HG03139 (cell line): ENCODE measurements at regions not wholly inside any gene's neighbourhood (a gene's known extent, or its start where the extent isn't known, plus 50 kb on each side); places are given as distances from the start of the nearest gene placed in this dataset.
"Not testable (repeated sequence)": the region's sequence is repeated elsewhere in the genome, so short reads cannot be mapped to it uniquely, and the experiment has no call there.

Experiments
- ATAC-seq: cut with Tn5 transposase; IDR thresholded peaks from one replicate; pipeline ENCODE4 v1.9.1; 2021; ENCODE audit not compliant: unreplicated experiment

DNA sequence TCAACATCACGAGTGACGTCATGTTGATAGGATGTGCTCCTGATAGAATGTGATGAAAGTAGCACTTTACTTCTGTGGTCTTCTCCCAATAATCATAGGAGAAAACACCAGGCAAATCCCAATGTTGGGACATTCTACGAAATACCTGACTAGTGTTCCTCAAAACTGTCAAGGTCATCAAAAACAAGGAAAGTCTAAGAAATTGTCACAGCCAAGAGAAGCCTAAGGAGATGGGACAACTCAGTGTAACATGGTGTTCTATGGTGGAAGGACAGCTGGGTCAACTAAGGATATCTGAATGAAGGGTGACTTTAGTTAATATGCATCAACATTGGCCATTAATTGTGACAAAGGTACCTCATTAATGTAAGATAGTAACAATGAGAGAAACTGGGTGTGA lies 180.0 kb upstream of the PLGLB2 start:
- not testable (repeated sequence) for ATAC-seq

DNA sequence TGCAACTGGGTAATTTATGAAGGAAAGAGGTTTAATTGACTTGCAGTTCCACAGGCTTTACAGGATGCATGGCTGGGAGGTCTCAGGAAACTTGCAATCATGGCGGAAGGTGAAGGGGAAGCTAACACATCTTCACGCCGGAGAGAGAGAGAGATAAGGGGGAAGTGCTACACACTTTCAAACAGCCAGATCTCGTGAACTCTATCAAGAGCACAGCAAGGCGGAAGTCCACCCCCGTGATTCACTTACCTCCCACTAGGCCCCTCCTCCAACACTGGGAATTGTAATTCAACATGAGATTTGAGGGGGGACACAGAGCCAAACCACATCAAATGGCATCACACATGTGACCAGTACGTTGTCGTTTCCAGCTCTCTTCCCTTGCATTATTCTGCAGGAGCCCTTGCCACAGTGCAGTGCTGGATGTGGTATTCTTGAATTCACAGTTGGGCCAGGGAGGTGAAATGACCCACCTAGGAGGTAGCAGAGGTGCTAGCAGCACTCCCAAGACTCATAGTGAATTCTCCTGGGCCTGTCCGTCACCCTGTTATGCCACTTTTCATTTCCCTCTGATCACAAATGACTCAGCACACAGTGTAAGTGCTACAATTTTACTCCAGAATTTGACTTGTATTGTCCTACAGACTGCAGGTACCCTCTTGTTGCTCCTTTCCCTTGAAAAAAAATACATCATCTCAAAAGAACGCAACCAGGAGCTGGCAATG lies 179.2 kb upstream of the PLGLB2 start:
- not testable (repeated sequence) for ATAC-seq

DNA sequence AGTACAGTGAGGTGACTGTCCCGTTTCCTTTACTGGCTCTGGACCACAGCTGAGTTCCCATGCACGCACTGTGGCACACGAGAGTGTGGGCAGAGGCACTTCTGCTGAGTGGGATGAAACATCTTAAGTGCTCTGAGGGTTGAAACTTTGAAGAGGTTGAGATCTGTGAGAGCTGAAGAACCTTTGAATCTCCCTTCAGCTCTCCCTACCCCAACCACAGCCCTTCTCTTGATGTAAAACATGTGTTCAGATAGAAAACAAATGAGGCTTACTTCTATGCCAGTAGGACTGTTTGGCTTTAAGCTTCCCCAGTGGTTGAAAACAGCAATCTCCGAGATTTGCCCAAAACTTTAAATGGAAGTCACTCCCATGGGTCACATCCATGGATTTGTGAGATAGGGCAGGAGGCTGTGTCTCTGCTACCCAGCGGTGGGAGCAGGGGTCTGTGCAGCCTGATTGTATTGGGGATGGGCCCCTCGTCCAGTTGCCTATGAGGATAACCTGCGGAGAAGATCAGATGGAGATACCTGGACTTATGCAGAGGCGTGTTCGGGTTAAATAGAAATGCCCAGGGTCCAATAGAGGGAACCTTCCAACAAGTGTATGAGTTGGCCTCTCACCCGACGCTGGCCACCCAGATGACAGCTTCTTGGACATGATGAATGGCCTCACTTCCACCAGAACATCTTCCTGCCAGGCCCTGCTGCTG lies 178.0 kb upstream of the PLGLB2 start:
- ATAC-seq = not testable (repeated sequence)

DNA sequence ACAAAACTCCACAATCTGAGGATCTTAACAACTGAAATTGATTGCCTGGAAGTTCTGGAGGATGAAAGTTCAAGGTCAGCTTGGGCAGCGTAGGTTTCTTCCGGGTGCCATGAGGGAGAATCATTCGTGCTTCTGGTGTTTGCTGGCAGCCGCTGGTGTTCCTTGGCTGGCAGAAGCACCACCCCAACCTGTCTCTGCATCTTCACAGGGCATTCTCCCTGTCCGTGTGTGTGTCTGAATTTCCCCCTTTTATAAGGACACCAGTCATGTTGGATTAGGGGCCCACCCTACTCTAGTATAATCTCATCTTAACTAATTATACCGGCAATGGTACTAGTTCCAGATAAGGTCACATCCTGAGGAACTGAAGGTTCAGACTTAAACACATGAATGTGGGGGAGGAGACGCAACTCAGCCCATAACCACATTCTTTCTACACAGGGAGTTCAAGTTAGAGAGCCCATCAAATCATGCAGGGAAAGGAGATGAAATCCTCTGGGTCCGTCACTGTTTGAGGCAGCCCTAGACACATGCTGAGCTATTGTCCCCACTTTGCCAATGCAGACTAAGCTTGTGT lies 175.9 kb upstream of the PLGLB2 start:
- not testable (repeated sequence) for ATAC-seq

DNA sequence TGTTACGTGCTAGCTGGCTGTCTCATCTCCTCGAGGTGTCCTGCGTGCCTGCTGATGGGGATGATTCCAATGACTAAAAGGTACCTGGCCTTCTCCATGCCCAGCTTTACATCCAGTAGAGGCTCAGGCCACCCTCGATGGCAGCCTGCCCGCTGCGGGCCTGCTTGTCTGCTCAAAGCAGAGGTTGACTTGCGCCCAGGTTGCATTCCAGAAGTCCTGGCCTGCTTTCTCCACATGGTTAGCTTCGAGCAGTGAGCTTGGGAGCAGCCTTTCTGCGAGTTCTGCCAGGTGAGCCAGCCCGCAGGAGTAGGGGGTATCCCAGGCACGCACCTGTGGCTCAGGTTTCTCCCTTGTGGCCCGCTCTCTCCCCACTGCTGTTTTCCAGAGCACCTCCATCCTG lies 175.0 kb upstream of the PLGLB2 start:
- not testable (repeated sequence) for ATAC-seq

DNA sequence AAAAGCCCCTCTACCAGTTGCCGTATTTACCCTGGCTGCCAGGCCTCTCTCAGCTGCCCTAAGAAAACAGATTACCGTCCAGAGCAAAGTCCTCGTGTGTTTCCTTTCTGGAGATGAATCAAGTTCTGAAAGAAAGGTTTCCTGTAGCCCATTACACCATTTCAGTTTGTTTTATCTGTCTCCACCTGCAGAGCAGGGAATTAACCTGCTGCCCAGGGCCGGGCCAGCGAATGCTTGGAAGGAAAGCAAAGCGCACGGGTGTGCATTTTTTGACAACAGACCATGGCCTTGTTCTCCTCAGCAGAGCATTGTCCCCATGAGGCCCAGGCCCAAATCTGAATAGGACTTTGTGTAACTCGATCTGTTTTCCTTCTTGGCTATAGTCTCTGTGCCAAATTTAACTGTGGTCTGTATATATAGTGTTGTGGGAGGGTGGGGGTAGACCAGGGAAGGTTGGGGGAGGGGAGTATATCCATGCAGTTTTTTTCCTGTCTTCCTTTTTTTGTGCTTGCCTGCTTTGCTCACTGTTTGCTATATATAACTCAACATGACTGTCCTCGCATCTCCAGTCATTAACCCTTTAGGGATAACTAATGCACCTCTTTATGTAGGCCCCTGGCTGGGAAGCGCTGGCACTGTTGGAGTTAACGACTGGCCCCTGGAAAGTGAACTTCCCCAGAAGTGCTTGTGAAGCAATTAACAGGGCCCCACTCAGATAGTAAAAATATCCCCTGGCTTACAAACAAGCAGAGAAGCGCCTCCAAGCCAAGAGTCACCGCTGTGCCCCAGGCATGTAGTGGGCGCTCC lies 174.3 kb upstream of the PLGLB2 start:
- not testable (repeated sequence) for ATAC-seq

DNA sequence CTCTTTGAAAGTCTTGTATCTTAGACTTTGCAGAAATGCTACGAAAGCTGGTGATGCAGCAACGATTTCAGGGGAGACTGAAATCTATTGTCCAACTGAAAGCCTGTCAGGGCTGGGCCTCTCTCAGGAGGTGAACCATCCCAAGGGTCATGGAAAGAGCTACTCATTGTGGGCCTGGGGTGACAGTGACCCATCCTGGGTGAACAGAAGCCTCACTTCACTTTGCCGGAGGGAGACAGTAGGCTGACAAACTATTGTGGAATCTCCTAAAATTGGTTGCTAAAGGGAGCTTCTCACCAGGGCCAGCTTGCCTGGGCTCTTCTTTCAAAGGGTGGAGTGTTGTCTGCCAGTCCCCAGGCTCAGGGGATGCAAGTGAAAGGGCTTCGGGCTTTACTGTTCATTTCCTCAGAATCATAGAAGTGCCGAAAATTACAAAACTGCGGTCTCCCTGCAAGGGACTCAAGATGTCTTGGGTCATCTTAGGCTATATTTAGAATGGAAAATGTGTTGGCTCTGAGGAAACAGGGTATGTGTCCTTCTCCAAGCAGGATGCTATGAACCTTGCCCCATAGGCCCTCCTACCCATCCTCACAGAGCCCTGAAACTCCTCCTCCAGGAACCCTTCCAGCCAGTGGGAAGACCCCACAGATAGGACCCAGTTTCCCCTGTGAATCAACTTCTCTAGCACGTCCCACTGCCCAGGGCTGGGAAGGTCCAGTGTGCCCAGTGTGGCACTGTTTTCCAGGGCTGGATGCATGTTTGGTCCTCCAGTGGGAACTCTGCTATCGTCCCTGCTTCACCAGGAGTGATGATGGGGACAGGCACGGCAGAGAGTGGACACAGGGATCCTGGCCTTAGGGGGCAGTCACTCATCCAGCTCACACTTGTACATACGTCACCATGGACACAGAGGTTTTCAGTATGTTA lies 173.4 kb upstream of the PLGLB2 start:
- not testable (repeated sequence) for ATAC-seq

DNA sequence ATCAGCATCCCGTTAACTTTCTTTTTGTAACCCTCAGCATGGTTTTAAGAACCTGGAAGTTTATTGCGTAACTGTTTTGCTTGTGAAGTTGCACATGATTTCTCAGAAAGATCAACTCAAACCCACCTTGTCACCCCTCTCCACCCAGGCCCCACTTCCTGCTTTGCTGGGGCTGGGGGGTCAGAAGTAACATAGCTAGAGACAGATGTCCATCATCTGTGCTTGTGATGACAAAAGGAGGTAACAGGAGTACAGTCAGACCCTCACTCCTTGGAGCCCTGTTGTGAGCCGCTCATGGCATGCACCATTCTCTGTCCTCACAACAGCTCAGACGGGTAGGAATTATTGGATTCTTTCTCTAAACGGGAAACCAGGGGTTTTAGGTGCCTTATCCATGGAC lies 172.7 kb upstream of the PLGLB2 start:
- not testable (repeated sequence) for ATAC-seq

DNA sequence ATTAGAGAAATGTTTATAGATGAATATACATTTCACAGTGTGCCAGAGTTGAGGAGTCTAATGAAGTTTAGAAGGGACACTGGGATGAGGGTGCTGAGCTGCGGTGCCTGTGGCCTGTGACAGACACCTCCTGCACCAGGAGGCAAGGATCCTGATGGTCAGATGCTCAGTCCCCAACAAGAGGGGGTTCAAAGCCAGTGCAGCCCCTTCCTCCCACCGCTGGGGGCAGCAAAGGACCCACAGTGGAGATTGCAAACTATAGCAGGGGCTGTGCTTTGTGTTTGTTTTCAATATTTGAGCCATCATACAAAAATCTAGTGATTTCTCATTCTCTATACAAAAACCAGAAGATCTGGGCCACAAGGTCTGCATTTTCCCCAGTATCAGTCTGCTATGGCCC lies 170.5 kb upstream of the PLGLB2 start:
- not testable (repeated sequence) for ATAC-seq

DNA sequence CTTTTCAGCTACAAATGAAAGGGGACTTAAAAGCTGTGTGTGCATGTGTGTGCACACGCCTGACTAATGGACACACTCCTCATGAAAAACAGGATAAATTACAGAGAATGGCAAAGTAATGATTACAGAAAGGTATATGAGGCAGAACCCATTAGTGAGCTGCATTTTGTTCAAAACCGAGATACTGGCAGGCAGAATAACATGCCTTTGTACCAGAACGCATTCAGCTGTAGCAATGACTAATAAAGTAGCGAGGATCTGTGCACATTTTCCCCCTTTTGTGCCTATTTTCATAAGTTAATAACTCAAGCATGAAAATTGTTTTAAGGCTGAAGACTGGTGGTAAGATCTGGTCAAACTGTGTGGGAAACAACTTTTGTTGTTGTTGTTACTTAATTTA lies 165.7 kb upstream of the PLGLB2 start:
- not testable (repeated sequence) for ATAC-seq

DNA sequence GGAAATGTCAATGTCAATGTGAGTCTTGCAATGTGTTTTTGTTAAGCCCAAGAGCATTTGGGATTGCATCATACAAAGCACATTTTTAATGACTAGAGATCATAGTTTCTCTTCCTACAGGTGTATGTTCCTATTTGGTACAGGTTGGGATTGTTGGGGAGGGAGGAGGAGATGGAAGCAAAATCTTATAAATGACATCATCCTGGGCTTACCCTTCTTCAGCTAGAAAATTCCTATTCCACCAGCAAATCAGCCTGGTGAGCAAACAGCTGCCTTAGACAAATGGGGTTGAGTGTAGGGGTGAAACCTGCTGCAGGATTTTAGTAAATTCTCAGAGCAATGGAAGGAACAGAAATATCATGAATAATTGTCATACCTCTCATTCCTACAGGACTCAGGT lies 165.3 kb upstream of the PLGLB2 start:
- not testable (repeated sequence) for ATAC-seq

DNA sequence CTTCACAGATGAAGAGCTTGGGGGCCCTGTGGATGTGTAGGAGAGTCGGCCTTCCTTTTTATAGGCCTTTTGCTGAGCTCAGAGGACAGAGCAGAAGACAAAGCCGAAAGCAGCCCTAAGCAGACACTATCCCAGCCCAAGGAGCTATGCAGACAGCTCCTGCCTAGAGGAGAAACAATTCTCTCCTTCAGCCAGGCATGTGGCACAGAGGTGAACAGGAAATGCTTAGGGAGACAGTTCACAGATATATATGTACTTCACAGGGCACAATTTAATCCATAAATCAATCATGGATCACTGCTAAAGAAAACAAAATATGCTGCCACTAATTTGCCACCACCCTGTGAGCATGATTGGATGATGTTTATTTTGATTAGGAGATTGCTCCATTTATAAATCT lies 164.5 kb upstream of the PLGLB2 start:
- not testable (repeated sequence) for ATAC-seq

DNA sequence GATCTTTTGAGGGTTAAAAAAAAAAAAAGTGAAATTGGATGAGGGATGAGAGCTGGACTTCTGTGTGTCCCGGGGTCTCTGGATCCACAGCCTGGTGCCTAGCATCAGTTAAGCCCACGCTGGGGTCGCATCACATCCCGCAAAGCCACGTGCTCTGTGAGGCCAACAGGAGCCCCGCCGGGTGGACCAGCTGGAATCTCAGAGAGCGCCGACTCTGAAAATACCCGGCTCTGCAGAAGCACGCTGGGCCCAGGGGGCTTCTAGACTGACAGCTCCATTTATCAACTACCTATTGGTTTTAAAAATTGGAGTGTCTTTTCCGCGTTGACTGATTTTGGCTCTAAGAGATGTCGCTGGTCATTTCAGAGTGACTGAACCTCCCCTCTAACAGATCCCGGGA lies 164.1 kb upstream of the PLGLB2 start:
- ATAC-seq = not testable (repeated sequence)

DNA sequence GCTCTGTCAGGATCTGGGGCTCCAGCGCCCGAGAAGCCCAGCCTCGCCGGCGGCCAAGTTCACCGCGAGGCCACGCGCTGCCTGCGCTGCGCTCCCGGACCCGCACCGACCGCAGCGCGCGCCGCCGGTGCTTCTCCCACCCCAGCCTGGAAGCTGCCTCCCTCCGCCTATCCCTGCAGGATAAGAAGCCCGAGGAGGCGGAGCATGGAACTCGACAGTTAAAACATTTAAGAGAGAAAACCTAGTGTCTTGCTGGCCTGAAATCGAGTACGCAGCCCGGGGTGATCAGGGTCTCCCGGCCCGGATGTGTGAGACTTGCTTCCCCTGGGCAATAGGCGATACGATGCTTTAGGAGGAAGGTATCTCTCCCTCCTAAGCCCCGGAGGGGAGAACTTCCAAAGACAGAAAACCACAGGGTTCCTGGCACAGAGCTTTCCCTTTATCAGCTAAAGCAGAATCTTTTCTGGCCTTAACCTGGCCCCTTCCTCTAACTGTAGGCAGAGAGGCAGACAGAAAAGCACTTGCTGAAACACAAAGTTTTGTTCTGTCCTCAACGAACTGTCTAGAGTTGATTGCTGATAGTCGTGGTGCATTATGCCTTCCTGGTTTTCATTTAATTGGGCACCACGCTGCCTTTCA lies 163.5 kb upstream of the PLGLB2 start:
- not testable (repeated sequence) for ATAC-seq

DNA sequence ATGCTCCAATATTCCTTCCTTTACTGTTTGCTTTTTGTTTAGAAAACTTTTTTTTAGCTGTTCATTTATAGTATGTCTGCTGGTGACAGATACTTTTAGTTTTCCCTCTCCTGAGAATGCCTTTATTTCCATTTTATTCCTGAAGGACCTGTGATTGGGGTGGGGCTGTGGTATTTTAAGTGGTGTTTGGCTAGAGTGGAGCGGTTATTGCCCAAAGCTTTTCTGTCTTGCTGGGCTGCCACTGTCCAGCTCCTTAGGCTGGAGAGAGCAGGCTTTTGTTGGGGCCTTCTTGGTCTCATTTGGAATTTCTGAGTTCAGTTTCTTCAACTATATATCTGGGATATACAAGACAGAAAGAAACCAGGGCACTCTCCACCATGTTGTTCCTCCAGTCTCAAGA lies 160.0 kb upstream of the PLGLB2 start:
- not testable (repeated sequence) for ATAC-seq

DNA sequence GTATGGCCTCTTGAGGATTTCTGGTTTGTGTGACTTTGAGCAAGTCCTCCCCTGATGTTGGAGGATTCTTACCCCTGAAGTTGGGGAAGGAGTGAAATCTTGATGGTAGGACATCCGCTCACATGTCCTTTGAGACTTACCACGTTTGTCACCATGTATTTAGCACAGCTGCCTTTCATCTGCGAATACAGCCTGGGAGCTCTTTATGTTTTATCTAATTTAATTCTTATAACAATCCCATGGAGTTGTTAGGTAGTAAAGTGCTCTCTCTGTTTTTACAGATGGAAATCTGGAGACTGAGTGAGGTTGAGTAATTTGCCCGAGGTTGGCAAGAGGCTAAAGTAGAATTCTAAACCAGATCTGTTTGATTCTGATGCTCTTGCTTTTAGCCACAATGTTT lies 154.9 kb upstream of the PLGLB2 start:
- ATAC-seq = not testable (repeated sequence)

DNA sequence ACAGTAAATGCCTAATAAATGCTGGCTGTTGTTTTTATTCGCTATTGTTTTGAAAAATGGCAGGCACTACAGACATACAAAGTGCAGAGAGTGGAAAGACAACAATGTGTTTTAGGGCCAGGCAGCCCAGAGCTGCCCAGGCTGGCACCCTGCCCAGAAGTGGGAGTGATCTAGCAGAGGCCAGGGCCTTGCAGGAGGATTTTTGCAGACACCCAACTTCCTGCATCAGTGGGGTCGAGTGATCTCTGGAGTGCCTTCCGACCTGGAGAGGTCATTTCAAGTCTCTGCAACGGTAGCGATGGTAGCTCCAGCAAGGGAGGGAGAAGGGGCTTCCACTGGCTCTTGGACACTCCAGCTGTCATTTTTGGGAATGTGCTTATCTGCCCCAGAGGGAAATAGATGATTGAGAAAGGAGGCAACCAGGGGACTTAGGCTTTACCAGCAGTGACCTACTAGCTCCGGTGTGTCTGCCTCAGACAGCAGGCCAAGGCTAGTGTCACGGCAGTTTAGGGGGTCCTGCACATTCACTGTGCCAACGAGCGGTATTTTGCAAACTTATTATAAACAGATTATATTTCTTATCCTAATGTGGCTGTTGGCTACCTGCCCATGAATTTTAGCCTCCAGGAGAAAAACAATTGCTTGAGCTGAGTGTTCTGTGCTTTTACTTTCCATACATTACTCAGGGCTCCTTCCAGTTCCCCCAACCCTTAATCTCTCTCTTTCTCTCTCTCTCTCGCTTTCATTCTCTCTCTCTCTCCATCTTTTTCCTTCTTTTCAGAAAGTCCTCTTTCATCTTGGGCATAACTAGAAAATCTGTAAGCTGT lies 153.9 kb upstream of the PLGLB2 start:
- not testable (repeated sequence) for ATAC-seq

DNA sequence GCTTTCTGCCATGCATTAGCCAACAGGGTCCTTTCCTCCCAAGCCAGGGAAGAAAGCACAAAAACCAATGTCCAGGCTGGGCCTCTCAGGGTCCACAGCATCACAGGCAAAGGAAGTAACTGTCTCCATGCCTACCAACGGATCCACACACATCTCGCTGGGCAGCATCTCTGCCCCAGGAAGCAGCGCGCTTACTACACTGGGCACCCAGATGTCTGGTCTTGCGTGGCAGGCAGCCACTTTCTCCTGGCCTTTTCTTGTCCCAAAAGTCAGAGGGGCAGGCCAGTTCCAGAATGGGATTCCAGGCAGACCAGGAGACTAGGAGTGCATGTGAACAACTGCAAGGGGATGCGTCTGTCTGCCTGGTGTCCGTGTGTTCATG lies 153.3 kb upstream of the PLGLB2 start:
- not testable (repeated sequence) for ATAC-seq

DNA sequence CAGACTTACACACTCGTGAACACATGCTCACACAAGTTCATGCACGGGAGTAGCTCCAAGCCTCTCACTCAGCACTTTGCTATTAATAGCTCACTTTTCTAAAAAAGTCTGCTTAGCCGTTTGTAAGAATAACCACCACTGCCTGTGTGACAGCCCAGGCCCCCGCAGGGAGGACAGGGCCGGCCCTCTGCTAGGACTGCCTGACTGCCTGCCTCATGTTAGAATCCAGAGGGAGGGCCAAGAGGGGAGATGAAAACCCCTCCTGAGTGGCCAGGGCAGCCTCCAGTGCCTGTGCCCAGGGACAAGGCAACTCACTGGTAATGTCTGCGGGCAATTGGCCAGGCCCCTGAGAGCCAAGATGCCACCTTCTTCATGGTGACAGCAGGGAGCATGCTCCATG lies 152.9 kb upstream of the PLGLB2 start:
- ATAC-seq = not testable (repeated sequence)
